Bronchial epithelial cell (primary cell): ENCODE measurements at regions not wholly inside any gene's neighbourhood (a gene's known extent, or its start where the extent isn't known, plus 50 kb on each side); places are given as distances from the start of the nearest gene placed in this dataset.

Source experiments
- DNase-seq: peaks from one replicate; pipeline ENCODE4 v3.0.0-alpha.2; 2010; ENCODE audit warnings: low read depth
- FAIRE-seq: peaks from 2 replicates; lab custom pipeline; 2011; peaks lifted over from hg19 to GRCh38; lab: Jason Lieb, UNC
- H3K27me3 ChIP-seq: 2 replicates; pipeline ENCODE4 v1.5.1; 2011; ENCODE audit warnings: low read length; ENCODE audit not compliant: control insufficient read depth, insufficient read depth
- H3K36me3 ChIP-seq: 2 replicates; pipeline ENCODE4 v1.5.1; 2011; ENCODE audit warnings: low read length; ENCODE audit not compliant: control insufficient read depth, insufficient read depth
- H3K4me3 ChIP-seq: 2 replicates; pipeline ENCODE4 v1.5.1; 2011; ENCODE audit warnings: mild to moderate bottlenecking, low read depth, low read length, control low read depth
- TF ChIP-seq, protein P1 (sequence below): IDR thresholded peaks from 2 replicates; pipeline ENCODE4 v1.5.1; 2011; ENCODE audit warnings: mild to moderate bottlenecking, moderate library complexity, low read length, control low read depth, inconsistent platforms; ENCODE audit not compliant: insufficient read depth, severe bottlenecking

DNA sequence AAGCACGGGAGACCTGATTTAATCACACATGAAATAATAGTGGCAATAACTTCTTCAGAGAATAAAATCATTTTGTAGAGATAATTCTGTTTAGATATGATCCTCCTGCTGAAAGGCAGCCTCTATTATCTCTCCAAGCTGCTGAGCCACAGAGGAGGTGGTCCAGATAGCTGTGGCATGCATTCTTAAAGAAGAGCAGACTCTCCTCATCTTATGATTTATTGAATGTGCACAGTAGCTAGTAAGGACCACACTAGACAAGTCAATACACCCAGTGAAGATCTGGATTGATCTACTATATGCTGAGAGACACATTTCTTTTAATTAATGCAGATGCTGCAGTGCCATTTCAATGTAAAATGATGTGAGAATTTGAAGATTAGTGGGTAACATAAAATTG lies 552.9 kb upstream of the ANO3 start:
- Histone ChIP-seq H3K27me3 (no peaks in the 10 kb centered on the region), H3K4me3 (no peak overlapping the region), H3K36me3 (no peaks in the 10 kb centered on the region)
- DNase-seq (no peak), FAIRE-seq (no peak)
- TF ChIP-seq, protein P1, sequence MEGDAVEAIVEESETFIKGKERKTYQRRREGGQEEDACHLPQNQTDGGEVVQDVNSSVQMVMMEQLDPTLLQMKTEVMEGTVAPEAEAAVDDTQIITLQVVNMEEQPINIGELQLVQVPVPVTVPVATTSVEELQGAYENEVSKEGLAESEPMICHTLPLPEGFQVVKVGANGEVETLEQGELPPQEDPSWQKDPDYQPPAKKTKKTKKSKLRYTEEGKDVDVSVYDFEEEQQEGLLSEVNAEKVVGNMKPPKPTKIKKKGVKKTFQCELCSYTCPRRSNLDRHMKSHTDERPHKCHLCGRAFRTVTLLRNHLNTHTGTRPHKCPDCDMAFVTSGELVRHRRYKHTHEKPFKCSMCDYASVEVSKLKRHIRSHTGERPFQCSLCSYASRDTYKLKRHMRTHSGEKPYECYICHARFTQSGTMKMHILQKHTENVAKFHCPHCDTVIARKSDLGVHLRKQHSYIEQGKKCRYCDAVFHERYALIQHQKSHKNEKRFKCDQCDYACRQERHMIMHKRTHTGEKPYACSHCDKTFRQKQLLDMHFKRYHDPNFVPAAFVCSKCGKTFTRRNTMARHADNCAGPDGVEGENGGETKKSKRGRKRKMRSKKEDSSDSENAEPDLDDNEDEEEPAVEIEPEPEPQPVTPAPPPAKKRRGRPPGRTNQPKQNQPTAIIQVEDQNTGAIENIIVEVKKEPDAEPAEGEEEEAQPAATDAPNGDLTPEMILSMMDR, result no peak

DNA sequence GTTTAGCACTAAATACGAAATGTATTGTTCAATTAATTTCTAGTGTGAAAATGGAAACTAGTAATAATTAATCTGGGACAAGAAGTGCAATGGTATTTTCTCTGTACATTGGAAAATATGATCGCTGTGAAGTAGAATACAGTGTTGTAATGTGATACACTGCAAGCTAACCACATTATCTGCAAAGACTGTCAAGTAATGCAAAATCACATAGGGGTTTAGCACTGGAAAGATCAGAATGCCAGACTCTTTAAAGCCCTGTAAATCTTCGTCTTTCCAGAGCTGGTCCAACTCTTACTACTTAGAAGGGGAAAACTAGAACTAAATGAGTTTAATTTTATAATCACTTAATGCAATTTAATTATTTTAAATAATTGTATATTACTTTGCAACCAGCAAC lies 544.5 kb upstream of the ANO3 start:
- Histone ChIP-seq H3K27me3 (no peaks in the 10 kb centered on the region), H3K4me3 (no peak overlapping the region), H3K36me3 (no peaks in the 10 kb centered on the region)
- TF ChIP-seq, protein P1, result no peak
- DNase-seq (no peak), FAIRE-seq (no peak)

DNA sequence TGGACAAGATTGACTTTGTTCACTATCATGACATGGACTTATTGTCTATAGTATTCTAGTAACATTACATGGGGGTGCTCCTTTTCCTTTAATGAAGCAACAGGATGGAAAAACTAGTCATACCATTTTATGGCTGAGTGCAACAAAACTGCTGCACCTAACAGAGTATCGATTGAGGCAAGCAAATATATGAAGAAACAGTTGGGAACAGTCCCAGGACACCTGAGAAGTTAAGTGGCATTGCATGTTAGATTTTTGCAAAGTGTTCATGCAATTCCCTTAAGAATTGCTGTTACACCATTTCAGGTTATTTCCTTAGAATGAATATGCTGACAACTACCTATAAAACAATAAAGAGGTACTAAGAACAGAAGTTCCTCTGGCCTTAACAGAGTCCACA lies 541.5 kb upstream of the ANO3 start:
- H3K27me3 ChIP-seq, result no peaks in the 10 kb centered on the region
- TF ChIP-seq, protein P1, result no peak
- H3K4me3 ChIP-seq, result no peak overlapping the region
- DNase-seq, result no peak
- no peaks in the 10 kb centered on the region for H3K36me3 ChIP-seq
- no peak for FAIRE-seq

DNA sequence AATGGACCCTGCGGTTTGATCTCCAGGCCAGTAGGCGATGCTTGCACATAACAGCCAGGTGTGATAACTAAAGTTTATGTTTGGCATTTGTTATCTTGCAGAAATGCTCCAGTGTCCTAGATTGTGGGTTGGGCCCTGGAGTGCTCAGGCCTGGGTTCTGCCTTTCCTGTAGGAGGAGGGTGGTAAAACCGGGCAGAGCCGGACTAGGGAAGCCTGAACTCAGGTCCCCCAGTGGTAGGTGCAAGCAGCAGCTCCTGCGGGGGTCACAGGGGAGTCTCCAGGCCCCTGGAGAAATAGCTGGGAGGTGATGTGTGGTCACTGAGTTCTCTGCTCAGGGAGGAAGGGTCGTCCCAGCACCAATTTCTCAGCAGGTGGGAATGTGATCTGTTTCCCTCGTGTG lies 538.3 kb upstream of the ANO3 start:
- FAIRE-seq (no peak), DNase-seq (no peak)
- TF ChIP-seq, protein P1, result no peak
- Histone ChIP-seq H3K27me3 (no peaks in the 10 kb centered on the region), H3K36me3 (no peaks in the 10 kb centered on the region), H3K4me3 (no peak overlapping the region)

DNA sequence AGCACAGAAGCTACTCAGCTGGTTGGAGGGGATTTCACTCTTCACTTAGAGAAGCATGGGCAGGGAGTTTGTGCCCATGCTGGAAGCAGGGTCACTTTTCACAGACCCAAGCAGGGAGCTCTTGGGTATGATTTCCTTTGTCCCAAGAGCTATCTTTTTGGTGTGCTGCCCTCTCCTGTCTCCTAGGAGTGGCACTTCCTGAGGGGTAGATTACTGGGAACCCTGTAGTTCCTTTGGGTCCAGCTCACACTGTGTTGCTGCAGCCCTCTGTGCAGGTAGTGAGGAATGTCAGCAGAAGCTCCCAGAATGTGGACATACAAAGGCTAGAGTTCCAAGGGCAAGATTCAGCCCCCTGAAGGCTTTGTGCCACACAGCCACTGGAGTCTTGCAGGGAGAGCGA lies 537.1 kb upstream of the ANO3 start:
- TF ChIP-seq, protein P1, result no peak
- no peaks in the 10 kb centered on the region for H3K36me3 ChIP-seq
- FAIRE-seq (no peak), DNase-seq (no peak)
- H3K27me3 ChIP-seq, result no peaks in the 10 kb centered on the region
- no peak overlapping the region for H3K4me3 ChIP-seq

DNA sequence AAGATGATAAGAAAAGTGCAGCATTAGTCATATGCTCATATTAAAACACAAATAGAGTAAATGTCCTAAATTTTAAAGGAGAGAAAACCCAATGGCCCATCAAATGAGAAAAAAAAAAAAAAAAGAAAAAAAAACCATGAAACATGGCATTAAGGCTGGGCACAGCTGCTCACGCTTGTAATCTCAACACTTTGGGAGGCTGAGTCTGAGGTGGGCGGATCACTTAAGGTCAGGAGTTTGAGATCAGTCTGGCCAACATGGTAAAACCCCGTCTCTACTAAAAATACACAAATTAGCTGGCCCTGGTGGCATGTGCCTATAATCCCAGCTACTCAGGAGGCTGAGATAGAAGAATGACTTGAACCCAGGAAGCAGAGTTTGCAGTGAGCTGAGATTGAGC lies 515.5 kb upstream of the ANO3 start:
- Histone ChIP-seq H3K4me3 (no peak overlapping the region), H3K36me3 (no peaks in the 10 kb centered on the region), H3K27me3 (no peaks in the 10 kb centered on the region)
- no peak for FAIRE-seq
- TF ChIP-seq, protein P1, result no peak
- no peak for DNase-seq
